ENCODE measurements at regions not wholly inside any gene's neighbourhood (a gene's known extent, or its start where the extent isn't known, plus 50 kb on each side); places are given as distances from the start of the nearest gene placed in this dataset.
"Not testable (repeated sequence)": the region's sequence is repeated elsewhere in the genome, so short reads cannot be mapped to it uniquely, and the experiment has no call there.

GRCh38 chr10:89952325-89952724, 250.9 kb downstream of the KIF20B start:
- DNase-seq, result no peak

GRCh38 chr10:89952751-89953150, 251.4 kb downstream of the KIF20B start:
- DNase-seq, result no peak

- DNase-seq, result no peak
Observed at GRCh38 chr10:89954061-89954460, 252.7 kb downstream of the KIF20B start.

GRCh38 chr10:89954787-89955566, 253.6 kb downstream of the KIF20B start:
- DNase-seq, result peak; percentile 30

GRCh38 chr10:89959433-89960110, 258.2 kb downstream of the KIF20B start:
- DNase-seq, result no peak

- no peak for DNase-seq
Observed at GRCh38 chr10:89963451-89964102, 262.2 kb downstream of the KIF20B start.

- DNase-seq, result no peak
Observed at GRCh38 chr10:89966211-89966610, 264.8 kb downstream of the KIF20B start.

- DNase-seq, result no peak
Observed at GRCh38 chr10:89973326-89973725, 271.9 kb downstream of the KIF20B start.

GRCh38 chr10:89975071-89975470, 273.7 kb downstream of the KIF20B start:
- no peak for DNase-seq

GRCh38 chr10:89975771-89976170, 274.4 kb downstream of the KIF20B start:
- DNase-seq, result no peak

- no peak for DNase-seq
Observed at GRCh38 chr10:89978081-89978480, 276.7 kb downstream of the KIF20B start.

- DNase-seq, result no peak
Observed at GRCh38 chr10:89979726-89980125, 278.3 kb downstream of the KIF20B start.

GRCh38 chr10:89980166-89980565, 278.8 kb downstream of the KIF20B start:
- DNase-seq, result no peak

- DNase-seq, result no peak
Observed at GRCh38 chr10:89981891-89982290, 280.5 kb downstream of the KIF20B start.

GRCh38 chr10:89985446-89985845, 284.1 kb downstream of the KIF20B start:
- DNase-seq, result no peak

GRCh38 chr10:89988361-89988760, 287.0 kb downstream of the KIF20B start:
- not testable (repeated sequence) for DNase-seq

- no peak for DNase-seq
Observed at GRCh38 chr10:89992575-89992974, 291.2 kb downstream of the KIF20B start.

- DNase-seq, result no peak
Observed at GRCh38 chr10:90007226-90007625, 305.8 kb downstream of the KIF20B start.

- DNase-seq, result not testable (repeated sequence)
Observed at GRCh38 chr10:90011281-90011680, 309.9 kb downstream of the KIF20B start.

GRCh38 chr10:90018819-90019218, 317.4 kb downstream of the KIF20B start:
- no peak for DNase-seq

- DNase-seq, result no peak
Observed at GRCh38 chr10:90020506-90020905, 319.1 kb downstream of the KIF20B start.

GRCh38 chr10:90023950-90024349, 322.6 kb downstream of the KIF20B start:
- DNase-seq, result no peak

GRCh38 chr10:90028312-90028711, 326.9 kb downstream of the KIF20B start:
- no peak for DNase-seq

- no peak for DNase-seq
Observed at GRCh38 chr10:90031776-90032175, 330.4 kb downstream of the KIF20B start.
